ENCODE measurements at regions not wholly inside any gene's neighbourhood (a gene's known extent, or its start where the extent isn't known, plus 50 kb on each side); places are given as distances from the start of the nearest gene placed in this dataset.

GRCh38 chrX:42691196-42691595, 86.8 kb downstream of the PPP1R2C start:
- H3K9ac ChIP-seq = no peak overlapping the region
- no peak overlapping the region for H3K4me2 ChIP-seq
- no peak overlapping the region for H3K27ac ChIP-seq
- H3K27me3 ChIP-seq (ENCODE audit: insufficient read depth, low read depth) = no peaks in the 10 kb centered on the region
- no peaks in the 10 kb centered on the region for H3K79me2 ChIP-seq (ENCODE audit: insufficient read depth, low read depth)
- no peaks in the 10 kb centered on the region for H3K36me3 ChIP-seq (ENCODE audit: insufficient read depth)
- TF ChIP-seq, protein P1, sequence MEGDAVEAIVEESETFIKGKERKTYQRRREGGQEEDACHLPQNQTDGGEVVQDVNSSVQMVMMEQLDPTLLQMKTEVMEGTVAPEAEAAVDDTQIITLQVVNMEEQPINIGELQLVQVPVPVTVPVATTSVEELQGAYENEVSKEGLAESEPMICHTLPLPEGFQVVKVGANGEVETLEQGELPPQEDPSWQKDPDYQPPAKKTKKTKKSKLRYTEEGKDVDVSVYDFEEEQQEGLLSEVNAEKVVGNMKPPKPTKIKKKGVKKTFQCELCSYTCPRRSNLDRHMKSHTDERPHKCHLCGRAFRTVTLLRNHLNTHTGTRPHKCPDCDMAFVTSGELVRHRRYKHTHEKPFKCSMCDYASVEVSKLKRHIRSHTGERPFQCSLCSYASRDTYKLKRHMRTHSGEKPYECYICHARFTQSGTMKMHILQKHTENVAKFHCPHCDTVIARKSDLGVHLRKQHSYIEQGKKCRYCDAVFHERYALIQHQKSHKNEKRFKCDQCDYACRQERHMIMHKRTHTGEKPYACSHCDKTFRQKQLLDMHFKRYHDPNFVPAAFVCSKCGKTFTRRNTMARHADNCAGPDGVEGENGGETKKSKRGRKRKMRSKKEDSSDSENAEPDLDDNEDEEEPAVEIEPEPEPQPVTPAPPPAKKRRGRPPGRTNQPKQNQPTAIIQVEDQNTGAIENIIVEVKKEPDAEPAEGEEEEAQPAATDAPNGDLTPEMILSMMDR (conservative IDR thresholded peaks at IDR 0.05; ENCODE audit: low read depth, low read length) = no peak
- no peaks in the 10 kb centered on the region for H3K4me1 ChIP-seq (ENCODE audit: low read depth, poor library complexity, severe bottlenecking)
- H2AFZ ChIP-seq (ENCODE audit: low read depth) = no peak overlapping the region
- H3K4me3 ChIP-seq (IDR thresholded peaks at IDR 0.05; ENCODE audit: insufficient read depth, low read depth, low read length) = no peak overlapping the region
- H4K20me1 ChIP-seq (ENCODE audit: insufficient read depth) = no peaks in the 10 kb centered on the region

- no peaks in the 10 kb centered on the region for H3K4me1 ChIP-seq (ENCODE audit: low read depth, poor library complexity, severe bottlenecking)
Observed at GRCh38 chrX:42686706-42687105, 91.3 kb downstream of the PPP1R2C start.

DNA sequence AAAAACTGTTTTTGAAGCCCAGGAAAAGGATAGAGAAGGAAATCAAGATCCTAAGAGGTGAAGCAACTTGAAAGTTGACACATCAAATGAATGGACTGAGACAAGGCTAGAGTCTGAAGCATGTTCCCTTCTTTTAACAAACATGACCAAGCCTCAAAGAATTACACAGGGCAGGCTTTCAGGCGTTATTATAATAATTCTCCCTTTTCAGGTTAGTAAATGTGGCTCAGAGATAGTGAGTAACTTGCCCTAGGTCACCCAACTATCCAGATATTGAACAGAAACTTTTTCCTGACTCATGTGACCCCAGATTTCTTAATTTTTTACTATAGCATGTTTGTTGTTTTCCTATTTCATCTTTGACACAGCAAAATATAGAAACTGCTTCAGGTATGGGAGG, 91.7 kb downstream of the PPP1R2C start:
- TF ChIP-seq, protein P1 (conservative IDR thresholded peaks at IDR 0.05; ENCODE audit: low read depth, low read length) = no peak
- H3K27me3 ChIP-seq (ENCODE audit: insufficient read depth, low read depth) = no peaks in the 10 kb centered on the region
- H3K4me2 ChIP-seq = no peak overlapping the region

More at GRCh38 chrX:42686706-42687105, 91.3 kb downstream of the PPP1R2C start:
- no peak overlapping the region for H3K9ac ChIP-seq
- no peaks in the 10 kb centered on the region for H3K36me3 ChIP-seq (ENCODE audit: insufficient read depth)
- H4K20me1 ChIP-seq (ENCODE audit: insufficient read depth) = no peaks in the 10 kb centered on the region
- H3K27me3 ChIP-seq (ENCODE audit: insufficient read depth, low read depth) = no peaks in the 10 kb centered on the region
- no peak overlapping the region for H3K4me3 ChIP-seq (IDR thresholded peaks at IDR 0.05; ENCODE audit: insufficient read depth, low read depth, low read length)
- TF ChIP-seq, protein P1 (conservative IDR thresholded peaks at IDR 0.05; ENCODE audit: low read depth, low read length) = no peak
- H2AFZ ChIP-seq (ENCODE audit: low read depth) = no peak overlapping the region
- H3K27ac ChIP-seq = no peak overlapping the region
- no peak overlapping the region for H3K4me2 ChIP-seq
- no peaks in the 10 kb centered on the region for H3K79me2 ChIP-seq (ENCODE audit: insufficient read depth, low read depth)

GRCh38 chrX:42684065-42684464, 93.9 kb downstream of the PPP1R2C start:
- H3K9ac ChIP-seq = no peak overlapping the region
- H3K4me3 ChIP-seq (IDR thresholded peaks at IDR 0.05; ENCODE audit: insufficient read depth, low read depth, low read length) = no peak overlapping the region
- no peak overlapping the region for H2AFZ ChIP-seq (ENCODE audit: low read depth)
- no peak overlapping the region for H3K4me2 ChIP-seq
- H3K36me3 ChIP-seq (ENCODE audit: insufficient read depth) = no peaks in the 10 kb centered on the region
- H3K27me3 ChIP-seq (ENCODE audit: insufficient read depth, low read depth) = no peaks in the 10 kb centered on the region
- H4K20me1 ChIP-seq (ENCODE audit: insufficient read depth) = no peaks in the 10 kb centered on the region
- no peak overlapping the region for H3K27ac ChIP-seq
- TF ChIP-seq, protein P1 (conservative IDR thresholded peaks at IDR 0.05; ENCODE audit: low read depth, low read length) = no peak
- H3K4me1 ChIP-seq (ENCODE audit: low read depth, poor library complexity, severe bottlenecking) = peaks cover 6% of the 10 kb centered on the region
- H3K79me2 ChIP-seq (ENCODE audit: insufficient read depth, low read depth) = no peaks in the 10 kb centered on the region

More for the DNA sequence above, 91.7 kb downstream of the PPP1R2C start:
- no peaks in the 10 kb centered on the region for H3K36me3 ChIP-seq (ENCODE audit: insufficient read depth)
- no peak overlapping the region for H3K9ac ChIP-seq
- H3K4me1 ChIP-seq (ENCODE audit: low read depth, poor library complexity, severe bottlenecking) = no peaks in the 10 kb centered on the region
- H3K4me3 ChIP-seq (IDR thresholded peaks at IDR 0.05; ENCODE audit: insufficient read depth, low read depth, low read length) = no peak overlapping the region
- H2AFZ ChIP-seq (ENCODE audit: low read depth) = no peak overlapping the region
- H4K20me1 ChIP-seq (ENCODE audit: insufficient read depth) = no peaks in the 10 kb centered on the region
- no peak overlapping the region for H3K27ac ChIP-seq
- H3K79me2 ChIP-seq (ENCODE audit: insufficient read depth, low read depth) = no peaks in the 10 kb centered on the region

Measured in KMS-11 (cell line).